OCI-LY3 (cell line): ENCODE measurements at regions not wholly inside any gene's neighbourhood (a gene's known extent, or its start where the extent isn't known, plus 50 kb on each side); places are given as distances from the start of the nearest gene placed in this dataset.

Experiments used
- H2AFZ ChIP-seq: fragments of 200-600, 300-600 bp; shearing (Covaris generic); 2 replicates; pipeline ENCODE4 v1.6.0; 2014; ENCODE audit warnings: antibody characterized with exemption, low read depth, low read length
- H3K27ac ChIP-seq: fragments of 200-600, 300-600 bp; sonication (generic); 2 replicates; pipeline ENCODE4 v1.5.1; 2014; ENCODE audit warnings: mild to moderate bottlenecking, low read length, moderate library complexity, mixed read lengths
- H3K27me3 ChIP-seq: fragments of 200-600, 300-600 bp; sonication (generic); 2 replicates; pipeline ENCODE4 v1.6.1; 2014; ENCODE audit warnings: low read depth, low read length, mixed read lengths
- H3K36me3 ChIP-seq: fragments of 200-600, 300-600 bp; sonication (generic); replicated peaks from 2 replicates; pipeline ENCODE3; 2014; ENCODE audit warnings: low read depth, low read length, mixed read lengths
- H3K4me1 ChIP-seq: fragments of 300-600, 200-600 bp; sonication (generic); 2 replicates; pipeline ENCODE4 v1.6.1; 2014; ENCODE audit warnings: low read length, mixed read lengths
- H3K4me2 ChIP-seq: fragments of 200-600, 300-600 bp; sonication (generic); 2 replicates; pipeline ENCODE4 v1.6.1; 2014; ENCODE audit warnings: low read length, mixed read lengths
- H3K4me3 ChIP-seq: fragments of 300-600, 200-600 bp; sonication (generic); 2 replicates; pipeline ENCODE4 v1.5.1; 2014; ENCODE audit warnings: antibody characterized with exemption, mild to moderate bottlenecking, low read length, moderate library complexity
- H3K79me2 ChIP-seq: fragments of 300-600, 200-600 bp; shearing (Covaris generic); 2 replicates; pipeline ENCODE4 v1.6.1; 2014; ENCODE audit warnings: mild to moderate bottlenecking, low read length, mixed read lengths
- H3K9ac ChIP-seq: fragments of 300-600, 200-600 bp; shearing (Covaris generic); 2 replicates; pipeline ENCODE4 v1.6.0; 2014; ENCODE audit warnings: mild to moderate bottlenecking, low read length, moderate library complexity
- H3K9me3 ChIP-seq: fragments of 200-600, 300-600 bp; shearing (Covaris generic); 2 replicates; pipeline ENCODE4 v1.6.1; 2014; ENCODE audit warnings: low read length, mixed read lengths; ENCODE audit not compliant: insufficient read depth
- H4K20me1 ChIP-seq: fragments of 200-600, 300-600 bp; sonication (generic); 2 replicates; pipeline ENCODE4 v1.6.1; 2016; ENCODE audit warnings: low read length, mixed read lengths; ENCODE audit not compliant: insufficient read depth
- CTCF ChIP-seq: fragments of 200-600, 300-600 bp; sonication (generic); IDR thresholded peaks from 2 replicates; pipeline ENCODE4 v1.5.1; 2014; ENCODE audit warnings: antibody characterized with exemption, low read length, low read depth
- EZH2phosphoT487 ChIP-seq: fragments of 200-600 bp; shearing (Covaris generic); IDR thresholded peaks from 2 replicates; pipeline ENCODE4 v1.6.1; 2018; ENCODE audit warnings: antibody characterized with exemption, mixed run types, low read depth

- no peaks in the 10 kb centered on the region for H3K4me1 ChIP-seq
- no peak overlapping the region for H2AFZ ChIP-seq
- no peak overlapping the region for H3K27ac ChIP-seq
- no peaks in the 10 kb centered on the region for H3K36me3 ChIP-seq
- H3K27me3 ChIP-seq: no peaks in the 10 kb centered on the region
- H4K20me1 ChIP-seq: no peaks in the 10 kb centered on the region
- H3K9me3 ChIP-seq: no peaks in the 10 kb centered on the region
- no peaks in the 10 kb centered on the region for H3K79me2 ChIP-seq
- no peak overlapping the region for H3K4me2 ChIP-seq
- TF ChIP-seq EZH2phosphoT487: no peak
- no peak for TF ChIP-seq CTCF
- H3K4me3 ChIP-seq: no peak overlapping the region
- no peak overlapping the region for H3K9ac ChIP-seq
Measured at GRCh38 chr21:27534206-27534605, 567.3 kb upstream of the ADAMTS5 start.

GRCh38 chr21:27532076-27532475 is 565.2 kb upstream of the ADAMTS5 start:
- Histone ChIP-seq H3K9ac (no peak overlapping the region), H3K4me1 (no peaks in the 10 kb centered on the region), H2AFZ (no peak overlapping the region), H3K4me2 (no peak overlapping the region), H3K4me3 (no peak overlapping the region), H3K79me2 (no peaks in the 10 kb centered on the region), H3K27ac (no peak overlapping the region), H3K27me3 (no peaks in the 10 kb centered on the region), H3K36me3 (no peaks in the 10 kb centered on the region), H4K20me1 (no peaks in the 10 kb centered on the region), H3K9me3 (no peaks in the 10 kb centered on the region)
- no peak for TF ChIP-seq EZH2phosphoT487
- no peak for TF ChIP-seq CTCF

- Histone ChIP-seq H3K27ac (no peak overlapping the region), H3K4me1 (no peaks in the 10 kb centered on the region), H3K9me3 (no peaks in the 10 kb centered on the region), H4K20me1 (no peaks in the 10 kb centered on the region), H2AFZ (no peak overlapping the region), H3K4me3 (no peak overlapping the region), H3K36me3 (no peaks in the 10 kb centered on the region), H3K4me2 (no peak overlapping the region), H3K27me3 (no peaks in the 10 kb centered on the region), H3K9ac (no peak overlapping the region), H3K79me2 (no peaks in the 10 kb centered on the region)
- TF ChIP-seq EZH2phosphoT487 (no peak), CTCF (no peak)
Measured at GRCh38 chr21:27528697-27529096, 561.8 kb upstream of the ADAMTS5 start.

- Histone ChIP-seq H3K27ac (no peak overlapping the region), H3K79me2 (no peaks in the 10 kb centered on the region), H3K4me3 (no peak overlapping the region), H3K27me3 (no peaks in the 10 kb centered on the region), H2AFZ (no peak overlapping the region), H3K4me2 (no peak overlapping the region), H3K9me3 (no peaks in the 10 kb centered on the region), H4K20me1 (no peaks in the 10 kb centered on the region), H3K4me1 (no peaks in the 10 kb centered on the region), H3K36me3 (no peaks in the 10 kb centered on the region), H3K9ac (no peak overlapping the region)
- no peak for TF ChIP-seq CTCF
- no peak for TF ChIP-seq EZH2phosphoT487
Measured at GRCh38 chr21:27526451-27526850, 559.6 kb upstream of the ADAMTS5 start.
